WTC11 (cell line): ENCODE measurements at regions not wholly inside any gene's neighbourhood (a gene's known extent, or its start where the extent isn't known, plus 50 kb on each side); places are given as distances from the start of the nearest gene placed in this dataset.

ENCODE experiments used
- ATAC-seq: fragments of 200-7000 bp; cut with Tn5 transposase; 2 replicates; pipeline ENCODE4 v1.10.0; 2021; ENCODE audit warnings: mild to moderate bottlenecking, moderate library complexity
- CTCF ChIA-PET: fragments of 300-600 bp; sonication (Branson Sonifier 250); formaldehyde crosslinking; loops from one replicate; lab custom pipeline; 2021; ENCODE audit warnings: antibody characterized with exemption; lab: Charles Lee
- POLR2A ChIA-PET: fragments of 350-600 bp; sonication (Branson Sonifier 250); formaldehyde crosslinking; loops from one replicate; lab custom pipeline; 2021; ENCODE audit warnings: antibody characterized with exemption; lab: Charles Lee
- DNase-seq: peaks from one replicate; pipeline ENCODE4 v3.0.0; 2021; ENCODE audit warnings: low spot score
- H3K27ac Mint-ChIP-seq: 2 replicates; pipeline ENCODE4 v1.8.0; 2021; ENCODE audit warnings: mixed read lengths
- H3K27me3 Mint-ChIP-seq: 2 replicates; pipeline ENCODE4 v1.8.0; 2021; ENCODE audit warnings: low read depth, mild to moderate bottlenecking, moderate library complexity, mixed read lengths
- H3K36me3 Mint-ChIP-seq: 2 replicates; pipeline ENCODE4 v1.8.0; 2021; ENCODE audit warnings: mixed read lengths
- H3K4me1 Mint-ChIP-seq: 2 replicates; pipeline ENCODE4 v1.8.0; 2022; ENCODE audit warnings: mixed read lengths
- H3K4me3 Mint-ChIP-seq: 2 replicates; pipeline ENCODE4 v1.8.0; 2021; ENCODE audit warnings: mild to moderate bottlenecking, moderate library complexity, mixed read lengths
- H3K9me3 Mint-ChIP-seq: 2 replicates; pipeline ENCODE4 v1.8.0; 2021; ENCODE audit warnings: mixed read lengths
- CREB1 ChIP-seq: sonication (generic); formaldehyde crosslinking; IDR thresholded peaks from 2 replicates; pipeline ENCODE4 v1.8.0; 2023; ENCODE audit warnings: mild to moderate bottlenecking, missing genetic modification reagents
- CREM ChIP-seq: sonication (generic); formaldehyde crosslinking; IDR thresholded peaks from 2 replicates; pipeline ENCODE4 v1.8.1; 2022; ENCODE audit warnings: mild to moderate bottlenecking, missing genetic modification reagents, moderate library complexity
- ETV6 ChIP-seq: sonication (generic); formaldehyde crosslinking; IDR thresholded peaks from 2 replicates; pipeline ENCODE4 v1.8.1; 2022; ENCODE audit warnings: mild to moderate bottlenecking, missing genetic modification reagents
- FOXJ3 ChIP-seq: sonication (generic); formaldehyde crosslinking; IDR thresholded peaks from 2 replicates; pipeline ENCODE4 v1.9.0; 2021; ENCODE audit warnings: missing genetic modification reagents, mild to moderate bottlenecking, borderline replicate concordance
- HMGA2 ChIP-seq: fragments of 250-450 bp; sonication (Bioruptor Pico); IDR thresholded peaks from 2 replicates; pipeline ENCODE4 v1.4.0; 2021; ENCODE audit warnings: mild to moderate bottlenecking, moderate library complexity
- IRF2 ChIP-seq: sonication (generic); formaldehyde crosslinking; IDR thresholded peaks from 2 replicates; pipeline ENCODE4 v1.8.0; 2022; ENCODE audit warnings: low read depth, missing genetic modification reagents, borderline replicate concordance
- KAT7 ChIP-seq: sonication (generic); formaldehyde crosslinking; IDR thresholded peaks from 2 replicates; pipeline ENCODE4 v1.8.1; 2023; ENCODE audit warnings: missing genetic modification reagents, mild to moderate bottlenecking, borderline replicate concordance
- NFATC4 ChIP-seq: fragments of 250-450 bp; sonication (Bioruptor Pico); IDR thresholded peaks from 2 replicates; pipeline ENCODE4 v1.9.0; 2021; ENCODE audit warnings: mild to moderate bottlenecking
- NR3C1 ChIP-seq: sonication (generic); formaldehyde crosslinking; conservative IDR thresholded peaks from 2 replicates; pipeline ENCODE4 v1.8.1; 2023; ENCODE audit warnings: low read depth, mild to moderate bottlenecking, missing genetic modification reagents
- OVOL2 ChIP-seq: fragments of 250-450 bp; sonication (Bioruptor Pico); IDR thresholded peaks from 2 replicates; pipeline ENCODE4 v1.9.0; 2021; ENCODE audit warnings: mild to moderate bottlenecking, borderline replicate concordance
- RELA ChIP-seq: sonication (generic); formaldehyde crosslinking; IDR thresholded peaks from 2 replicates; pipeline ENCODE4 v1.8.1; 2022; ENCODE audit warnings: missing genetic modification reagents, mild to moderate bottlenecking, borderline replicate concordance
- RORB ChIP-seq: fragments of 250-450 bp; sonication (Bioruptor Pico); IDR thresholded peaks from 2 replicates; pipeline ENCODE4 v1.9.0; 2021; ENCODE audit warnings: mild to moderate bottlenecking
- SP1 ChIP-seq: sonication (generic); formaldehyde crosslinking; conservative IDR thresholded peaks from 2 replicates; pipeline ENCODE4 v1.8.1; 2022; ENCODE audit warnings: missing genetic modification reagents
- TP53 ChIP-seq: sonication (generic); formaldehyde crosslinking; IDR thresholded peaks from 2 replicates; pipeline ENCODE4 v1.8.1; 2023; ENCODE audit warnings: mild to moderate bottlenecking, missing genetic modification reagents
- ZNF138 ChIP-seq: sonication (generic); formaldehyde crosslinking; conservative IDR thresholded peaks from 2 replicates; pipeline ENCODE4 v1.8.1; 2022; ENCODE audit warnings: mild to moderate bottlenecking, moderate library complexity, missing genetic modification reagents
- ZNF416 ChIP-seq: fragments of 250-450 bp; sonication (Bioruptor Pico); IDR thresholded peaks from 2 replicates; pipeline ENCODE4 v1.9.0; 2021; ENCODE audit warnings: mild to moderate bottlenecking, inconsistent platforms
- TF ChIP-seq, protein P1 (sequence below): sonication (generic); formaldehyde crosslinking; conservative IDR thresholded peaks from 2 replicates; pipeline ENCODE4 v1.8.1; 2023; ENCODE audit warnings: mild to moderate bottlenecking, low read depth, missing genetic modification reagents, moderate library complexity
- TF ChIP-seq, protein P2 (sequence below): sonication (generic); formaldehyde crosslinking; IDR thresholded peaks from 2 replicates; pipeline ENCODE4 v1.8.1; 2022; ENCODE audit warnings: mild to moderate bottlenecking, missing genetic modification reagents, moderate library complexity, borderline replicate concordance
- TF ChIP-seq, protein P3 (sequence below): sonication (generic); formaldehyde crosslinking; IDR thresholded peaks from 2 replicates; pipeline ENCODE4 v1.8.0; 2022; ENCODE audit warnings: mild to moderate bottlenecking, missing genetic modification reagents
- TF ChIP-seq, protein P4 (sequence below): sonication (generic); formaldehyde crosslinking; IDR thresholded peaks from 2 replicates; pipeline ENCODE4 v1.8.1; 2023; ENCODE audit warnings: mild to moderate bottlenecking, missing genetic modification reagents
- TF ChIP-seq, protein P5 (sequence below): sonication (generic); formaldehyde crosslinking; IDR thresholded peaks from 2 replicates; pipeline ENCODE4 v1.8.1; 2023; ENCODE audit warnings: mild to moderate bottlenecking, missing genetic modification reagents, moderate library complexity
- TF ChIP-seq, protein P6 (sequence below): fragments of 250-450 bp; sonication (Bioruptor Pico); IDR thresholded peaks from 2 replicates; pipeline ENCODE4 v1.9.0; 2021; ENCODE audit warnings: mild to moderate bottlenecking

DNA sequence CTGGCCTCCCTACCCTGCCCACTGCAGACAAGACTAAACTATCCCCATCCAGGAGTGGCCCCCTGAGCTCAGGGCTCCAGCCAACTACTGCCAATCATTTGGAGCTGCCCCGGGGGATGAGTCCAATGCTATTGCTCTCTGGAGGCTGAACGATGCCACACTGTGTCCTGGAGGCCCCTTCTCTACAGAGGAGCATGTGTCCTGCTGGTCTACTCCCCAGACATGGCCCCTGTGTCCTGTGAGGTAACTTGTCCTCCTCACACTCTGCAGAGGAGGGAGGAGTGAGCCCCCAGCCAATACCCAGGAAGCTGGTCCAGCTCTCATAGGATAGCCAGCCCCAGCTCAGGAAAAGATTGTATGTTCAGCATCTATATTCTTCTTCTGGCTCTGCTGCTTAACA, 159.1 kb upstream of the GPR12 start:
- CTCF ChIA-PET: interaction anchor here (1.4 to 2.5 kb wide), 3 partner anchors 11 to 221 kb away, joined by 6 to 10 read pairs (median 9); no protein-coding TSS in a partner anchor
- H3K4me3 Mint-ChIP-seq: no peak overlapping the region

DNA sequence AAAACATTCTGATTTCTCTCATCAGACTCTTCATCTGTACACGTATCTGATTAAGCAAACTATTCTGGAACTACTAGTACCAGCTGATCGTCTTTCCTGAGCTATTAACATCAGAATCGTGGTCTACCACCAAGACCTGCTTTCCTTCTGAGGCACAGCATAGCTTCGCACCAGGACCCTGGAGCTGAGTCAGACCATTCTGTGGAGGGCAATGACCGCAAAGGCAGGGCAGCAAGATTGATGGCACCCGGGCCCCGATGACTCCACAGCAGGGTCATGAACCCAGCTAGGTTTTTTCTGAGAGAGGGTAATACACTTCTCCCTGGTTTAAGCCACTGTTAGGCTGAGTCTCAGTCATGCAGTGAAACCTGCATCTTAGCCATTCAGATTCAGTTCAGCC, 158.7 kb upstream of the GPR12 start:
- no peak for ATAC-seq
- POLR2A ChIA-PET: no interaction called here
- Mint-ChIP-seq H3K9me3 (no peaks in the 10 kb centered on the region), H3K27me3 (no peaks in the 10 kb centered on the region; the same call in 1 of the 2 replicates), H3K27ac (no peak overlapping the region), H3K36me3 (no peaks in the 10 kb centered on the region), H3K4me3 (no peak overlapping the region), H3K4me1 (peaks cover 4% of the 10 kb centered on the region; the same call in 1 of the 2 replicates)
- TF ChIP-seq OVOL2 (CRISPR knock-in tag): no peak
- no peak for TF ChIP-seq RORB (CRISPR knock-in tag)
- no peak for DNase-seq
- CTCF ChIA-PET: interaction anchor here (1.4 to 2.5 kb wide), 3 partner anchors 11 to 221 kb away, joined by 6 to 10 read pairs (median 9); no protein-coding TSS in a partner anchor

More for the DNA sequence above, 159.1 kb upstream of the GPR12 start:
- Mint-ChIP-seq H3K4me1 (peaks cover 1% of the 10 kb centered on the region; the same call in 1 of the 2 replicates), H3K27ac (no peak overlapping the region), H3K27me3 (no peaks in the 10 kb centered on the region; the same call in 1 of the 2 replicates), H3K36me3 (no peaks in the 10 kb centered on the region), H3K9me3 (no peaks in the 10 kb centered on the region)
- ATAC-seq (no peak), DNase-seq (no peak)
- POLR2A ChIA-PET: no interaction called here
- TF ChIP-seq SP1 (CRISPR knock-in tag): no peak
- TF ChIP-seq IRF2 (CRISPR knock-in tag): no peak
- TF ChIP-seq, protein P1, sequence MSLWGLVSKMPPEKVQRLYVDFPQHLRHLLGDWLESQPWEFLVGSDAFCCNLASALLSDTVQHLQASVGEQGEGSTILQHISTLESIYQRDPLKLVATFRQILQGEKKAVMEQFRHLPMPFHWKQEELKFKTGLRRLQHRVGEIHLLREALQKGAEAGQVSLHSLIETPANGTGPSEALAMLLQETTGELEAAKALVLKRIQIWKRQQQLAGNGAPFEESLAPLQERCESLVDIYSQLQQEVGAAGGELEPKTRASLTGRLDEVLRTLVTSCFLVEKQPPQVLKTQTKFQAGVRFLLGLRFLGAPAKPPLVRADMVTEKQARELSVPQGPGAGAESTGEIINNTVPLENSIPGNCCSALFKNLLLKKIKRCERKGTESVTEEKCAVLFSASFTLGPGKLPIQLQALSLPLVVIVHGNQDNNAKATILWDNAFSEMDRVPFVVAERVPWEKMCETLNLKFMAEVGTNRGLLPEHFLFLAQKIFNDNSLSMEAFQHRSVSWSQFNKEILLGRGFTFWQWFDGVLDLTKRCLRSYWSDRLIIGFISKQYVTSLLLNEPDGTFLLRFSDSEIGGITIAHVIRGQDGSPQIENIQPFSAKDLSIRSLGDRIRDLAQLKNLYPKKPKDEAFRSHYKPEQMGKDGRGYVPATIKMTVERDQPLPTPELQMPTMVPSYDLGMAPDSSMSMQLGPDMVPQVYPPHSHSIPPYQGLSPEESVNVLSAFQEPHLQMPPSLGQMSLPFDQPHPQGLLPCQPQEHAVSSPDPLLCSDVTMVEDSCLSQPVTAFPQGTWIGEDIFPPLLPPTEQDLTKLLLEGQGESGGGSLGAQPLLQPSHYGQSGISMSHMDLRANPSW: no peak
- TF ChIP-seq FOXJ3 (CRISPR knock-in tag): no peak
- TF ChIP-seq CREB1 (CRISPR knock-in tag): no peak
- no peak for TF ChIP-seq RELA (CRISPR knock-in tag)
- no peak for TF ChIP-seq KAT7 (CRISPR knock-in tag)
- no peak for TF ChIP-seq TP53
- TF ChIP-seq NFATC4 (CRISPR knock-in tag): no peak
- TF ChIP-seq, protein P2, sequence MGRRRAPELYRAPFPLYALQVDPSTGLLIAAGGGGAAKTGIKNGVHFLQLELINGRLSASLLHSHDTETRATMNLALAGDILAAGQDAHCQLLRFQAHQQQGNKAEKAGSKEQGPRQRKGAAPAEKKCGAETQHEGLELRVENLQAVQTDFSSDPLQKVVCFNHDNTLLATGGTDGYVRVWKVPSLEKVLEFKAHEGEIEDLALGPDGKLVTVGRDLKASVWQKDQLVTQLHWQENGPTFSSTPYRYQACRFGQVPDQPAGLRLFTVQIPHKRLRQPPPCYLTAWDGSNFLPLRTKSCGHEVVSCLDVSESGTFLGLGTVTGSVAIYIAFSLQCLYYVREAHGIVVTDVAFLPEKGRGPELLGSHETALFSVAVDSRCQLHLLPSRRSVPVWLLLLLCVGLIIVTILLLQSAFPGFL (CRISPR knock-in tag): no peak
- TF ChIP-seq, protein P3, sequence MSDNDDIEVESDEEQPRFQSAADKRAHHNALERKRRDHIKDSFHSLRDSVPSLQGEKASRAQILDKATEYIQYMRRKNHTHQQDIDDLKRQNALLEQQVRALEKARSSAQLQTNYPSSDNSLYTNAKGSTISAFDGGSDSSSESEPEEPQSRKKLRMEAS: no peak
- TF ChIP-seq, protein P4, sequence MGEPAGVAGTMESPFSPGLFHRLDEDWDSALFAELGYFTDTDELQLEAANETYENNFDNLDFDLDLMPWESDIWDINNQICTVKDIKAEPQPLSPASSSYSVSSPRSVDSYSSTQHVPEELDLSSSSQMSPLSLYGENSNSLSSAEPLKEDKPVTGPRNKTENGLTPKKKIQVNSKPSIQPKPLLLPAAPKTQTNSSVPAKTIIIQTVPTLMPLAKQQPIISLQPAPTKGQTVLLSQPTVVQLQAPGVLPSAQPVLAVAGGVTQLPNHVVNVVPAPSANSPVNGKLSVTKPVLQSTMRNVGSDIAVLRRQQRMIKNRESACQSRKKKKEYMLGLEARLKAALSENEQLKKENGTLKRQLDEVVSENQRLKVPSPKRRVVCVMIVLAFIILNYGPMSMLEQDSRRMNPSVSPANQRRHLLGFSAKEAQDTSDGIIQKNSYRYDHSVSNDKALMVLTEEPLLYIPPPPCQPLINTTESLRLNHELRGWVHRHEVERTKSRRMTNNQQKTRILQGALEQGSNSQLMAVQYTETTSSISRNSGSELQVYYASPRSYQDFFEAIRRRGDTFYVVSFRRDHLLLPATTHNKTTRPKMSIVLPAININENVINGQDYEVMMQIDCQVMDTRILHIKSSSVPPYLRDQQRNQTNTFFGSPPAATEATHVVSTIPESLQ (CRISPR knock-in tag): no peak
- no peak for TF ChIP-seq CREM (CRISPR knock-in tag)
- TF ChIP-seq, protein P5, sequence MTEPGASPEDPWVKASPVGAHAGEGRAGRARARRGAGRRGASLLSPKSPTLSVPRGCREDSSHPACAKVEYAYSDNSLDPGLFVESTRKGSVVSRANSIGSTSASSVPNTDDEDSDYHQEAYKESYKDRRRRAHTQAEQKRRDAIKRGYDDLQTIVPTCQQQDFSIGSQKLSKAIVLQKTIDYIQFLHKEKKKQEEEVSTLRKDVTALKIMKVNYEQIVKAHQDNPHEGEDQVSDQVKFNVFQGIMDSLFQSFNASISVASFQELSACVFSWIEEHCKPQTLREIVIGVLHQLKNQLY: no peak
- TF ChIP-seq ETV6 (CRISPR knock-in tag): no peak
- TF ChIP-seq ZNF138 (CRISPR knock-in tag): no peak
- no peak for TF ChIP-seq NR3C1 (CRISPR knock-in tag)
- TF ChIP-seq ZNF416: no peak
- TF ChIP-seq, protein P6, sequence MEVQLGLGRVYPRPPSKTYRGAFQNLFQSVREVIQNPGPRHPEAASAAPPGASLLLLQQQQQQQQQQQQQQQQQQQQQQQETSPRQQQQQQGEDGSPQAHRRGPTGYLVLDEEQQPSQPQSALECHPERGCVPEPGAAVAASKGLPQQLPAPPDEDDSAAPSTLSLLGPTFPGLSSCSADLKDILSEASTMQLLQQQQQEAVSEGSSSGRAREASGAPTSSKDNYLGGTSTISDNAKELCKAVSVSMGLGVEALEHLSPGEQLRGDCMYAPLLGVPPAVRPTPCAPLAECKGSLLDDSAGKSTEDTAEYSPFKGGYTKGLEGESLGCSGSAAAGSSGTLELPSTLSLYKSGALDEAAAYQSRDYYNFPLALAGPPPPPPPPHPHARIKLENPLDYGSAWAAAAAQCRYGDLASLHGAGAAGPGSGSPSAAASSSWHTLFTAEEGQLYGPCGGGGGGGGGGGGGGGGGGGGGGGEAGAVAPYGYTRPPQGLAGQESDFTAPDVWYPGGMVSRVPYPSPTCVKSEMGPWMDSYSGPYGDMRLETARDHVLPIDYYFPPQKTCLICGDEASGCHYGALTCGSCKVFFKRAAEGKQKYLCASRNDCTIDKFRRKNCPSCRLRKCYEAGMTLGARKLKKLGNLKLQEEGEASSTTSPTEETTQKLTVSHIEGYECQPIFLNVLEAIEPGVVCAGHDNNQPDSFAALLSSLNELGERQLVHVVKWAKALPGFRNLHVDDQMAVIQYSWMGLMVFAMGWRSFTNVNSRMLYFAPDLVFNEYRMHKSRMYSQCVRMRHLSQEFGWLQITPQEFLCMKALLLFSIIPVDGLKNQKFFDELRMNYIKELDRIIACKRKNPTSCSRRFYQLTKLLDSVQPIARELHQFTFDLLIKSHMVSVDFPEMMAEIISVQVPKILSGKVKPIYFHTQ (CRISPR knock-in tag): no peak
- TF ChIP-seq HMGA2 (CRISPR knock-in tag): no peak
